ENCODE measurements at regions not wholly inside any gene's neighbourhood (a gene's known extent, or its start where the extent isn't known, plus 50 kb on each side); places are given as distances from the start of the nearest gene placed in this dataset.
"Not testable (repeated sequence)": the region's sequence is repeated elsewhere in the genome, so short reads cannot be mapped to it uniquely, and the experiment has no call there.

GRCh38 chr10:76815505-76815904 lies 822.1 kb downstream of the KCNMA1 start:
- not testable (repeated sequence) for H3K36me3 Mint-ChIP-seq (ENCODE audit: low read depth); H3K4me1 Mint-ChIP-seq; H3K27ac Mint-ChIP-seq (ENCODE audit: unreplicated experiment); DNase-seq (ENCODE audit: low read depth, low spot score); H3K4me3 Mint-ChIP-seq; H3K27me3 Mint-ChIP-seq (ENCODE audit: low read depth); H3K9me3 Mint-ChIP-seq

- Mint-ChIP-seq H3K36me3 (ENCODE audit: low read depth) (no peaks in the 10 kb centered on the region), H3K4me3 (no peak overlapping the region), H3K27ac (ENCODE audit: unreplicated experiment) (no peak overlapping the region), H3K9me3 (peaks cover 7% of the 10 kb centered on the region), H3K27me3 (ENCODE audit: low read depth) (no peaks in the 10 kb centered on the region), H3K4me1 (peaks cover 23% of the 10 kb centered on the region)
- TF ChIP-seq CTCF (conservative IDR thresholded peaks at IDR 0.05) = no peak
- DNase-seq (ENCODE audit: low read depth, low spot score) = no peak
These were observed 826.2 kb downstream of the KCNMA1 start for GRCh38 chr10:76811430-76811829.

DNA sequence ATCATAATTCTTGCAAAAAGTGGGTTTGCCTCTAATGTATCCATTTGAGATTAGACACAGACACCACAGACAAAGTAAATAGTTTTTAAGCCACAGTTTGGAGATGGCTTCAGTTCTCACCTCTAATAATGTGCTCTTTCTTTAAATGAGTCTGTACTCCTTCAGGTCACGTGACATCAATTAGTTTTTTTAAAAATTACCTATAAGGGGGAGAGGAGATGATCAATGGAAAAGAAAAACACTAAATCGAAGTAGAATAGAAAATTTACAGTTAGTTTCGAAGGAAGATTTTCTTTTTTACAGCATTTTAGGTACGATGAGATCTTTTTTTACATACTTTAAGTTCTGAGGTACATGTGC lies 849.2 kb downstream of the KCNMA1 start:
- no peaks in the 10 kb centered on the region for H3K27me3 Mint-ChIP-seq (ENCODE audit: low read depth)
- DNase-seq (ENCODE audit: low read depth, low spot score) = no peak
- no peak for TF ChIP-seq CTCF (conservative IDR thresholded peaks at IDR 0.05)

GRCh38 chr10:76787746-76788451 lies 849.7 kb downstream of the KCNMA1 start:
- H3K36me3 Mint-ChIP-seq (ENCODE audit: low read depth) = no peaks in the 10 kb centered on the region
- no peaks in the 10 kb centered on the region for H3K27me3 Mint-ChIP-seq (ENCODE audit: low read depth)
- TF ChIP-seq CTCF (conservative IDR thresholded peaks at IDR 0.05) = no peak
- H3K4me1 Mint-ChIP-seq = peaks cover 23% of the 10 kb centered on the region
- H3K27ac Mint-ChIP-seq (ENCODE audit: unreplicated experiment) = no peak overlapping the region
- no peak overlapping the region for H3K4me3 Mint-ChIP-seq
- H3K9me3 Mint-ChIP-seq = peaks cover 18% of the 10 kb centered on the region
- DNase-seq (ENCODE audit: low read depth, low spot score) = no peak

More for the DNA sequence above, 849.2 kb downstream of the KCNMA1 start:
- Mint-ChIP-seq H3K4me3 (no peak overlapping the region), H3K4me1 (peaks cover 23% of the 10 kb centered on the region), H3K9me3 (peaks cover 17% of the 10 kb centered on the region), H3K27ac (ENCODE audit: unreplicated experiment) (no peak overlapping the region), H3K36me3 (ENCODE audit: low read depth) (no peaks in the 10 kb centered on the region)

DNA sequence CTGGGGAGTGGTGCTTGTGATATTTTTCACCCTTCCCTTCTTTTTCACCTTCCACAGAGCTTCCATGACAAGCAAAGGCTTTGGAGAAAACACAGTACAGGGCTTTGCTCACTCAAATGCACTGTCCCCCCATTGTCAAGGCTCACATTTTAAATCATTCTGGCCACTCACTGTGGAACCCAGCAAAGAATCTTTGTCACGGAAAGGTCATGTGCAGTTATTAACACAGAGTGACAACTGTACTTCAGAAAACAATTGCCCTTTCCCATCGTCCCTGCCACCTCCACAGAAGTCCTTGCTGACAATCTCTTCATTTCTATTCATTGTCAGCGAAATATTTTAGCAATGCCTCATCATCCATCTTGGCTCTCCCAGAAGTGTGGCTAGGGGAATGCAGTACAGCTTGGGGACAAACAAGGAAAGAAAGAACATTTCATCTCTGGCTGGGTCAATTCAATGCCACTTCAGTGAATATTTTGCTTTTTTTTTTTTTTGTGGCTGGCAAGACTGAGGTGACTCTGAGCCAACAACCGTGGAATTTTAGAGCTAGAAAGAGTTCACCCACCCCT lies 851.0 kb downstream of the KCNMA1 start:
- TF ChIP-seq CTCF (conservative IDR thresholded peaks at IDR 0.05) = no peak
- no peak for DNase-seq (ENCODE audit: low read depth, low spot score)
- peaks cover 18% of the 10 kb centered on the region for H3K9me3 Mint-ChIP-seq
- no peak overlapping the region for H3K27ac Mint-ChIP-seq (ENCODE audit: unreplicated experiment)
- peaks cover 18% of the 10 kb centered on the region for H3K4me1 Mint-ChIP-seq
- no peaks in the 10 kb centered on the region for H3K27me3 Mint-ChIP-seq (ENCODE audit: low read depth)
- H3K36me3 Mint-ChIP-seq (ENCODE audit: low read depth) = no peaks in the 10 kb centered on the region
- no peak overlapping the region for H3K4me3 Mint-ChIP-seq

DNA sequence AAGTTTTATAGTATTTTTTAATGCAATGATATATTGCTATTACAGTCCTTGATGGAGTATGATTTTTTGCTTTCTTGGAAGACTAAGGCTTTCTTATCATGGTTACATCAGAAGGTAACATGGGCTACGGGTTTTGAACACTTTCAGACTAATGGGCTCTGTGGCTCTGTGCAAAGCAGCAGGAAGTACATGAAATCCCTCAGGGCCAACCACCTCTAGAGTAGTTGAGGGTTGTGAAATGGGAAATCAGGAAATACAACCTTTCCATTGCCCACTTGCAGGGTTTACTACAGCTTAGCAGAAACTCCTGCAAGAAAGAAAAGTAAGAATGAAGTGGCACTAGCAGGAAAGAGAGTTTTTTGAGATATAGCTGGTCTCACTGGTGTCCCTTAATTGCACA lies 853.5 kb downstream of the KCNMA1 start:
- no peak for TF ChIP-seq CTCF (conservative IDR thresholded peaks at IDR 0.05)

More for the DNA sequence above, 853.5 kb downstream of the KCNMA1 start:
- DNase-seq (ENCODE audit: low read depth, low spot score) = no peak
- Mint-ChIP-seq H3K27me3 (ENCODE audit: low read depth) (no peaks in the 10 kb centered on the region), H3K9me3 (peaks cover 13% of the 10 kb centered on the region), H3K27ac (ENCODE audit: unreplicated experiment) (no peak overlapping the region), H3K4me1 (peaks cover 32% of the 10 kb centered on the region), H3K36me3 (ENCODE audit: low read depth) (no peaks in the 10 kb centered on the region), H3K4me3 (no peak overlapping the region)

All from neural crest cell (in vitro differentiated cells).